ENCODE measurements at regions not wholly inside any gene's neighbourhood (a gene's known extent, or its start where the extent isn't known, plus 50 kb on each side); places are given as distances from the start of the nearest gene placed in this dataset.

DNA sequence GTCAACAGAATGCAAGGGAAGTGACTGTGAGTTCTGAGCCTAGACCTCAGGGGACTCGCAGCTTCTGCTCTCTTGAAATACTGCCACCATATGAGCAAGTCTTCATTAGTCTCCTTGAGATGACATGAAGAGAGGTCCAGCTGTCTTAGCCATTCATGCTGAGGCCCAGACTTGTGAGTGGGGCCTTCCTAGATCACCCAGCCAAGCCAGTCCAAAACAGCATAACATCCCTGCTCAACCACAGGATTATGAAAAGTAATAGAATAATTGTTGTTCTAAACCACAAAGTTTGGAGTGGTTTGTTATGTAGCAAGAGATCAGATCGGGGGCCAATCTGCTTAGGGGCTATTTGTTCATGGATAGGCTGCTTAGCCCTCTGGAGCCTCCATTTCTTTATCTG lies 54.9 kb upstream of the HTATIP2 start:
- DNase-seq (no peak), ATAC-seq (no peak)
- no peak overlapping the region for H3K4me3 ChIP-seq
- 66 to 80% (median 74%) methylated on average over 2 of the region's 2 CpGs for WGBS, 4 donors
- H3K4me1 ChIP-seq, result no peaks in the 10 kb centered on the region
- no peak for TF ChIP-seq POLR2A (IDR thresholded peaks at IDR 0.05)
- TF ChIP-seq, protein P1, sequence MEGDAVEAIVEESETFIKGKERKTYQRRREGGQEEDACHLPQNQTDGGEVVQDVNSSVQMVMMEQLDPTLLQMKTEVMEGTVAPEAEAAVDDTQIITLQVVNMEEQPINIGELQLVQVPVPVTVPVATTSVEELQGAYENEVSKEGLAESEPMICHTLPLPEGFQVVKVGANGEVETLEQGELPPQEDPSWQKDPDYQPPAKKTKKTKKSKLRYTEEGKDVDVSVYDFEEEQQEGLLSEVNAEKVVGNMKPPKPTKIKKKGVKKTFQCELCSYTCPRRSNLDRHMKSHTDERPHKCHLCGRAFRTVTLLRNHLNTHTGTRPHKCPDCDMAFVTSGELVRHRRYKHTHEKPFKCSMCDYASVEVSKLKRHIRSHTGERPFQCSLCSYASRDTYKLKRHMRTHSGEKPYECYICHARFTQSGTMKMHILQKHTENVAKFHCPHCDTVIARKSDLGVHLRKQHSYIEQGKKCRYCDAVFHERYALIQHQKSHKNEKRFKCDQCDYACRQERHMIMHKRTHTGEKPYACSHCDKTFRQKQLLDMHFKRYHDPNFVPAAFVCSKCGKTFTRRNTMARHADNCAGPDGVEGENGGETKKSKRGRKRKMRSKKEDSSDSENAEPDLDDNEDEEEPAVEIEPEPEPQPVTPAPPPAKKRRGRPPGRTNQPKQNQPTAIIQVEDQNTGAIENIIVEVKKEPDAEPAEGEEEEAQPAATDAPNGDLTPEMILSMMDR (IDR thresholded peaks at IDR 0.05), result no peak
- intact Hi-C loops (cut with DNase I), result no loop called here
- H3K27ac ChIP-seq, result no peak overlapping the region
- H3K9me3 ChIP-seq, result no peaks in the 10 kb centered on the region
- H3K36me3 ChIP-seq, result no peaks in the 10 kb centered on the region
- H3K27me3 ChIP-seq, result peaks cover 0 to 4% (median 0%) of the 10 kb centered on the region in 9 donors

DNA sequence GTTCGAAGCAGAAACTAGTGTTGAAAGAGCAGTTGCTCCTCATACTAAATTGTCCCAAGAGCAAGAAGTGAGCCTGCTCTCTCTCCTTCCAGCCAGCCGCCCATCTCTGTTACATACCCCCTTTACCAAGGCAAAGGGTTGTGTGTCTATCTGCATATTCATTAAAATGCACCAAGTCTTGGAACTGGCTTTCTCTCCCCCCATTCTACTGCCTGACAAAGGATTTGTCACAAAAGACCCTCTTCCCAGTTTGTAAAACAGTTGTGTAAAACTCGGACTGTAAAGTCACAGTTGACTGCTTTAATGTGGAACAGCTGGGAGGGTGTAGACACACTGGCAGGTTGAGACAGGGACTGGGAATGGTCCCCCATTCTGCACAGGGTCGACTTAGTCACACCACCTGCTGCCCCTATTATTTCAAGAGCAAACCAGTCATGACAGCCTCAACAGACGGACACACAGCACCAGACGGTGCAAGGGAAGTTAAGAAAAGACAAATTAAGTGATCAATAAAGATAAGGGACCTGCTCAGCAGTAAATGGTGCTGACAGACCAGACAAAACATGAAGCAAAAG lies 60.0 kb upstream of the HTATIP2 start:
- TF ChIP-seq, protein P1 (IDR thresholded peaks at IDR 0.05), result no peak
- no peak for TF ChIP-seq POLR2A (IDR thresholded peaks at IDR 0.05)
- no peak for DNase-seq
- intact Hi-C loops (cut with DNase I), result no loop called here

DNA sequence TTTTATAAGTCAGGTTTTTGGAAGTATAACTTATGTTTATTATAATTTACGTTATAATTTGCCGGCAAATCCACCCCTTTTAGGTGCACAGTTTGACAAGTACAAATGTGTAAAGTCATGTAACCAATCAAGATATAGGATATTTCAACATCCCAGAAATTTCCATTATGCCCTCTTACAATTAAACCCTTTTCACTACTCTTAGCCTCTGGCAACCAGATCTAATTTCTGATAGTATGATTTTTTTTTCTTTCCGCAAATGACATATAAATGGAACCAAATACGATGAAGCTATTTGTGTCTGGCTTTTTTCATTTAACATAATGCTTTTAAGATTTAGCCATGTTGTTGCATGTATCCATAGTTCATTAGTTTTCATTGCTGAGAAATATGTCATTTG lies 69.5 kb upstream of the HTATIP2 start:
- Histone ChIP-seq H3K9me3 (no peaks in the 10 kb centered on the region), H3K4me3 (no peak overlapping the region), H3K27ac (no peak overlapping the region), H3K36me3 (no peaks in the 10 kb centered on the region), H3K4me1 (no peaks in the 10 kb centered on the region), H3K27me3 (peaks cover 0 to 17% (median 0%) of the 10 kb centered on the region in 9 donors)
- 87 to 95% (median 92%) methylated on average over 4 of the region's 4 CpGs for WGBS, 4 donors
- no peak for DNase-seq
- no peak for ATAC-seq
- intact Hi-C loops (cut with DNase I), result no loop called here
- TF ChIP-seq, protein P1 (IDR thresholded peaks at IDR 0.05), result no peak
- TF ChIP-seq POLR2A (IDR thresholded peaks at IDR 0.05), result no peak

More for the DNA sequence above, 60.0 kb upstream of the HTATIP2 start:
- H3K27me3 ChIP-seq, result peaks cover 0 to 7% (median 0%) of the 10 kb centered on the region in 9 donors
- H3K4me3 ChIP-seq, result no peak overlapping the region
- ATAC-seq, result no peak
- 59 to 66% (median 61%) methylated on average over 6 of the region's 6 CpGs for WGBS, 4 donors
- no peaks in the 10 kb centered on the region for H3K36me3 ChIP-seq
- no peak overlapping the region for H3K27ac ChIP-seq
- peaks cover 0 to 8% (median 0%) of the 10 kb centered on the region in 12 donors for H3K9me3 ChIP-seq
- no peaks in the 10 kb centered on the region for H3K4me1 ChIP-seq

DNA sequence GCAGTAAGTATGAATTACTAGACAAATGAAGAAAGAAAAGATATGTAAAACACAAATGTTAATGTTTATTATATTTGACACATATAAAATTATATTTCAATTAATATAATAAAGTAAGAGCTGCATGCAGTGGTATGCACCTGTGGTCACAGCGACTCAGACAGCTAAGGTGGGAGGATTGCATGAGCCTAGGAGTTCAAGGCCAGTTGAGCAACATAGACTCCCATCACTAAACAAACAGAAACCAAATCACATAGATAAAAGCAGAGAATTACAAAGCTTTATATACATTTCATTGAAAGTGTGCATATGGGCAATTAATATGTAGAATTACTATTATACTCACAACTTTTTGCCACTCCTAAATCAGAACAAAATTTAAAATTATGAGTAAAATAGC lies 70.0 kb upstream of the HTATIP2 start:
- no peaks in the 10 kb centered on the region for H3K9me3 ChIP-seq
- ATAC-seq (no peak), DNase-seq (no peak)
- intact Hi-C loops (cut with DNase I), result no loop called here
- no peak overlapping the region for H3K27ac ChIP-seq
- H3K36me3 ChIP-seq, result no peaks in the 10 kb centered on the region
- TF ChIP-seq, protein P1 (IDR thresholded peaks at IDR 0.05), result no peak
- TF ChIP-seq POLR2A (IDR thresholded peaks at IDR 0.05), result no peak
- 84 to 93% (median 90%) methylated on average over 1 of the region's 1 CpG for WGBS, 4 donors
- peaks cover 0 to 17% (median 0%) of the 10 kb centered on the region in 9 donors for H3K27me3 ChIP-seq
- no peak overlapping the region for H3K4me3 ChIP-seq
- H3K4me1 ChIP-seq, result no peaks in the 10 kb centered on the region

All from heart left ventricle (tissue), 16 donors.